GM23338 (cell line): ENCODE measurements at regions not wholly inside any gene's neighbourhood (a gene's known extent, or its start where the extent isn't known, plus 50 kb on each side); places are given as distances from the start of the nearest gene placed in this dataset.

Experiments used
- ATAC-seq: fragments of 200-7000 bp; cut with Tn5 transposase; 3 replicates; pipeline ENCODE4 v1.9.1; 2020
- DNase-seq: peaks from one replicate; pipeline ENCODE4 v3.0.0-alpha.2; 2015; ENCODE audit warnings: low spot score
- H2AFZ ChIP-seq: fragments of 200-600 bp; sonication (generic); 2 replicates; pipeline ENCODE4 v1.8.0; 2016; ENCODE audit warnings: antibody characterized with exemption, mild to moderate bottlenecking, moderate library complexity
- H3F3A ChIP-seq: fragments of 200-600 bp; sonication (generic); replicated peaks from 2 replicates; pipeline ENCODE4 v1.8.0; 2017; ENCODE audit warnings: antibody characterized with exemption, mixed run types, low read depth
- H3K27ac ChIP-seq: fragments of 200-600 bp; sonication (generic); 2 replicates; pipeline ENCODE4 v1.6.1; 2016; ENCODE audit warnings: low read depth
- H3K27me3 ChIP-seq: fragments of 200-600 bp; sonication (generic); 2 replicates; pipeline ENCODE4 v1.8.0; 2016; ENCODE audit warnings: mild to moderate bottlenecking, mixed run types, moderate library complexity; ENCODE audit not compliant: insufficient read depth
- H3K36me3 ChIP-seq: fragments of 200-600 bp; sonication (generic); 2 replicates; pipeline ENCODE4 v1.8.0; 2016; ENCODE audit warnings: mild to moderate bottlenecking; ENCODE audit not compliant: insufficient read depth
- H3K4me1 ChIP-seq: fragments of 200-600 bp; sonication (generic); 2 replicates; pipeline ENCODE4 v1.8.0; 2016; ENCODE audit warnings: mild to moderate bottlenecking, moderate library complexity; ENCODE audit not compliant: insufficient read depth
- H3K4me2 ChIP-seq: fragments of 200-600 bp; sonication (generic); 2 replicates; pipeline ENCODE4 v1.7.1; 2017; ENCODE audit warnings: mixed run types
- H3K4me3 ChIP-seq: fragments of 200-600 bp; sonication (generic); 2 replicates; pipeline ENCODE4 v1.6.1; 2016; ENCODE audit warnings: mixed run types
- H3K79me2 ChIP-seq: fragments of 200-600 bp; sonication (generic); replicated peaks from 2 replicates; pipeline ENCODE4 v1.8.0; 2017; ENCODE audit warnings: mild to moderate bottlenecking; ENCODE audit not compliant: insufficient read depth
- H3K9me2 ChIP-seq: fragments of 200-600 bp; sonication (generic); 2 replicates; pipeline ENCODE4 v1.8.0; 2017; ENCODE audit not compliant: insufficient read depth
- H4K20me1 ChIP-seq: fragments of 200-600 bp; sonication (generic); replicated peaks from 2 replicates; pipeline ENCODE4 v1.8.0; 2017; ENCODE audit warnings: mild to moderate bottlenecking; ENCODE audit not compliant: insufficient read depth
- H3K27ac Mint-ChIP-seq: 2 replicates; pipeline ENCODE4 v1.8.0; 2020; ENCODE audit warnings: inconsistent platforms, mild to moderate bottlenecking, moderate library complexity, mixed read lengths
- H3K27me3 Mint-ChIP-seq: 3 replicates; pipeline ENCODE4 v1.8.0; 2022; ENCODE audit warnings: low read depth, mild to moderate bottlenecking, moderate library complexity, mixed read lengths, inconsistent platforms; ENCODE audit not compliant: insufficient read depth, poor library complexity
- H3K36me3 Mint-ChIP-seq: 3 replicates; pipeline ENCODE4 v1.8.0; 2021; ENCODE audit warnings: low read depth, mild to moderate bottlenecking, inconsistent platforms, moderate library complexity, mixed read lengths
- H3K4me1 Mint-ChIP-seq: 3 replicates; pipeline ENCODE4 v1.8.0; 2020; ENCODE audit warnings: mild to moderate bottlenecking, inconsistent platforms, mixed read lengths
- H3K4me3 Mint-ChIP-seq: 3 replicates; pipeline ENCODE4 v1.8.0; 2021; ENCODE audit warnings: moderate library complexity, mild to moderate bottlenecking, inconsistent platforms, mixed read lengths
- H3K9me3 Mint-ChIP-seq: 3 replicates; pipeline ENCODE4 v1.8.0; 2020; ENCODE audit warnings: moderate library complexity, mild to moderate bottlenecking, inconsistent platforms, mixed read lengths
- CTCF ChIP-seq, 2 experiments: fragments of 200-600 bp in 1 of 2; sonication (generic) in 1 of 2; conservative IDR thresholded peaks; 2 replicates each; pipeline versions ENCODE4 v1.5.1 to v1.6.1; 2016 to 2017; ENCODE audit warnings: antibody characterized with exemption in 2 of 2, low read depth in 2 of 2, mild to moderate bottlenecking in 2 of 2, moderate library complexity in 1 of 2
- NANOG ChIP-seq: IDR thresholded peaks from 2 replicates; pipeline ENCODE4 v1.6.1; 2016; ENCODE audit warnings: antibody characterized with exemption, borderline replicate concordance
- REST ChIP-seq: IDR thresholded peaks from one replicate; pipeline ENCODE4 v1.6.1; 2018; ENCODE audit warnings: antibody characterized with exemption; ENCODE audit not compliant: unreplicated experiment
- STAT1 ChIP-seq: IDR thresholded peaks from one replicate; pipeline ENCODE4 v1.6.1; 2016; ENCODE audit warnings: antibody characterized with exemption; ENCODE audit not compliant: unreplicated experiment
- ZNF114 ChIP-seq: fragments of 250-450 bp; sonication (Bioruptor Pico); IDR thresholded peaks from 2 replicates; pipeline ENCODE4 v1.5.0; 2020; ENCODE audit warnings: mild to moderate bottlenecking, moderate library complexity
- ZNF462 ChIP-seq: fragments of 250-450 bp; sonication (Bioruptor Pico); IDR thresholded peaks from 2 replicates; pipeline ENCODE4 v1.5.0; 2020; ENCODE audit warnings: mild to moderate bottlenecking, moderate library complexity

GRCh38 chr12:58761308-58761707, 159.0 kb downstream of the LRIG3 start (continued):
- no peak for TF ChIP-seq ZNF462 (CRISPR knock-in tag)
- TF ChIP-seq ZNF114 (CRISPR knock-in tag) = no peak

- DNase-seq (no peak), ATAC-seq (no peak)
- H3K27me3 ChIP-seq = no peaks in the 10 kb centered on the region
- no peaks in the 10 kb centered on the region for H3K36me3 ChIP-seq
- H3K9me3 Mint-ChIP-seq = no peaks in the 10 kb centered on the region
- no peaks in the 10 kb centered on the region for H3K79me2 ChIP-seq
- H3K4me3 ChIP-seq = no peak overlapping the region
- peaks cover 2% of the 10 kb centered on the region for H3K27me3 Mint-ChIP-seq
- H3K36me3 Mint-ChIP-seq = no peaks in the 10 kb centered on the region
- no peaks in the 10 kb centered on the region for H3K4me1 Mint-ChIP-seq
- H3K4me3 Mint-ChIP-seq = no peak overlapping the region
- H3K4me2 ChIP-seq = no peak overlapping the region
- no peak overlapping the region for H2AFZ ChIP-seq
- H3K27ac ChIP-seq = no peak overlapping the region
- no peaks in the 10 kb centered on the region for H3F3A ChIP-seq
- no peaks in the 10 kb centered on the region for H3K4me1 ChIP-seq
- H4K20me1 ChIP-seq = no peaks in the 10 kb centered on the region
- H3K9me2 ChIP-seq = no peaks in the 10 kb centered on the region
- no peak overlapping the region for H3K27ac Mint-ChIP-seq
- TF ChIP-seq REST (no peak), STAT1 (no peak), CTCF (conservative IDR thresholded peaks at IDR 0.05; ENCODE audit: low read depth in 2 of 2) (no peak), NANOG (no peak)
These were observed 156.0 kb downstream of the LRIG3 start for GRCh38 chr12:58764100-58764953.
